ENCODE measurements at regions not wholly inside any gene's neighbourhood (a gene's known extent, or its start where the extent isn't known, plus 50 kb on each side); places are given as distances from the start of the nearest gene placed in this dataset.

- no peak for DNase-seq
- no peaks in the 10 kb centered on the region for H3K79me2 ChIP-seq (ENCODE audit: low read depth)
- TF ChIP-seq CTCF (conservative IDR thresholded peaks at IDR 0.05) (no peak), EZH2 (IDR thresholded peaks at IDR 0.05; ENCODE audit: low read depth) (no peak)
- ChIA-PET POLR2A (ENCODE audit: unreplicated experiment) (no interaction called here), CTCF (no interaction called here)
- no peaks in the 10 kb centered on the region for H4K20me1 ChIP-seq (ENCODE audit: insufficient read depth)
- H3K36me3 ChIP-seq (ENCODE audit: low read depth): no peaks in the 10 kb centered on the region
- H3K4me3 ChIP-seq: no peak overlapping the region
- BruUV-seq (replicated peaks): no TSS peak
- H3K27me3 ChIP-seq (ENCODE audit: insufficient read depth, low read depth): peaks cover 95% of the 10 kb centered on the region
- H3K4me1 ChIP-seq (replicated peaks; ENCODE audit: insufficient read depth): no peaks in the 10 kb centered on the region
- H2AFZ ChIP-seq: no peak overlapping the region
- no peaks in the 10 kb centered on the region for H3F3A ChIP-seq (ENCODE audit: insufficient read depth, low read depth)
- H3K9me2 ChIP-seq (ENCODE audit: insufficient read depth): no peaks in the 10 kb centered on the region
- intact Hi-C loops (cut with micrococcal nuclease; ENCODE audit: unreplicated experiment): no loop called here
- H3K27ac ChIP-seq: no peak overlapping the region
- H3K9me3 ChIP-seq (ENCODE audit: insufficient read depth, low read depth): no peaks in the 10 kb centered on the region
- peak overlapping the region; percentile 5; the same call in 1 of the 2 replicates for H3K4me2 ChIP-seq
Observed at GRCh38 chr7:155170331-155170730, 100.2 kb downstream of the HTR5A start.

GRCh38 chr7:155172141-155172540 lies 102.0 kb downstream of the HTR5A start:
- no peak overlapping the region for H3K4me2 ChIP-seq
- BruUV-seq (replicated peaks): no TSS peak
- no peaks in the 10 kb centered on the region for H3K9me3 ChIP-seq (ENCODE audit: insufficient read depth, low read depth)
- H3F3A ChIP-seq (ENCODE audit: insufficient read depth, low read depth): no peaks in the 10 kb centered on the region
- no peak overlapping the region for H3K27ac ChIP-seq
- H3K9me2 ChIP-seq (ENCODE audit: insufficient read depth): no peaks in the 10 kb centered on the region
- H3K4me1 ChIP-seq (replicated peaks; ENCODE audit: insufficient read depth): no peaks in the 10 kb centered on the region
- peaks cover 79% of the 10 kb centered on the region for H3K27me3 ChIP-seq (ENCODE audit: insufficient read depth, low read depth)
- H2AFZ ChIP-seq: no peak overlapping the region
- intact Hi-C loops (cut with micrococcal nuclease; ENCODE audit: unreplicated experiment): no loop called here
- POLR2A ChIA-PET (ENCODE audit: unreplicated experiment): no interaction called here
- no peaks in the 10 kb centered on the region for H3K79me2 ChIP-seq (ENCODE audit: low read depth)
- DNase-seq: no peak
- CTCF ChIA-PET: no interaction called here
- H3K4me3 ChIP-seq: no peak overlapping the region
- no peak for TF ChIP-seq EZH2 (IDR thresholded peaks at IDR 0.05; ENCODE audit: low read depth)
- TF ChIP-seq CTCF (conservative IDR thresholded peaks at IDR 0.05): no peak
- no peaks in the 10 kb centered on the region for H3K36me3 ChIP-seq (ENCODE audit: low read depth)
- H4K20me1 ChIP-seq (ENCODE audit: insufficient read depth): no peaks in the 10 kb centered on the region

- POLR2A ChIA-PET (ENCODE audit: unreplicated experiment): no interaction called here
- CTCF ChIA-PET: no interaction called here
Observed at GRCh38 chr7:155173905-155174304, 103.8 kb downstream of the HTR5A start.

More at GRCh38 chr7:155173905-155174304, 103.8 kb downstream of the HTR5A start:
- no peak overlapping the region for H3K4me2 ChIP-seq
- no peaks in the 10 kb centered on the region for H3K4me1 ChIP-seq (replicated peaks; ENCODE audit: insufficient read depth)
- H3K79me2 ChIP-seq (ENCODE audit: low read depth): no peaks in the 10 kb centered on the region
- H2AFZ ChIP-seq: no peak overlapping the region
- peaks cover 64% of the 10 kb centered on the region for H3K27me3 ChIP-seq (ENCODE audit: insufficient read depth, low read depth)
- no peak overlapping the region for H3K4me3 ChIP-seq
- no TSS peak for BruUV-seq (replicated peaks)
- DNase-seq: no peak
- no peaks in the 10 kb centered on the region for H3K9me2 ChIP-seq (ENCODE audit: insufficient read depth)
- TF ChIP-seq CTCF (conservative IDR thresholded peaks at IDR 0.05) (no peak), EZH2 (IDR thresholded peaks at IDR 0.05; ENCODE audit: low read depth) (no peak)
- H3K27ac ChIP-seq: no peak overlapping the region
- intact Hi-C loops (cut with micrococcal nuclease; ENCODE audit: unreplicated experiment): no loop called here
- H3K36me3 ChIP-seq (ENCODE audit: low read depth): no peaks in the 10 kb centered on the region
- no peaks in the 10 kb centered on the region for H3K9me3 ChIP-seq (ENCODE audit: insufficient read depth, low read depth)
- H4K20me1 ChIP-seq (ENCODE audit: insufficient read depth): no peaks in the 10 kb centered on the region
- H3F3A ChIP-seq (ENCODE audit: insufficient read depth, low read depth): no peaks in the 10 kb centered on the region
